ENCODE measurements at regions not wholly inside any gene's neighbourhood (a gene's known extent, or its start where the extent isn't known, plus 50 kb on each side); places are given as distances from the start of the nearest gene placed in this dataset.

GRCh38 chr3:66907136-66907535 is 91.0 kb upstream of the KBTBD8 start:
- TF ChIP-seq, protein P1, sequence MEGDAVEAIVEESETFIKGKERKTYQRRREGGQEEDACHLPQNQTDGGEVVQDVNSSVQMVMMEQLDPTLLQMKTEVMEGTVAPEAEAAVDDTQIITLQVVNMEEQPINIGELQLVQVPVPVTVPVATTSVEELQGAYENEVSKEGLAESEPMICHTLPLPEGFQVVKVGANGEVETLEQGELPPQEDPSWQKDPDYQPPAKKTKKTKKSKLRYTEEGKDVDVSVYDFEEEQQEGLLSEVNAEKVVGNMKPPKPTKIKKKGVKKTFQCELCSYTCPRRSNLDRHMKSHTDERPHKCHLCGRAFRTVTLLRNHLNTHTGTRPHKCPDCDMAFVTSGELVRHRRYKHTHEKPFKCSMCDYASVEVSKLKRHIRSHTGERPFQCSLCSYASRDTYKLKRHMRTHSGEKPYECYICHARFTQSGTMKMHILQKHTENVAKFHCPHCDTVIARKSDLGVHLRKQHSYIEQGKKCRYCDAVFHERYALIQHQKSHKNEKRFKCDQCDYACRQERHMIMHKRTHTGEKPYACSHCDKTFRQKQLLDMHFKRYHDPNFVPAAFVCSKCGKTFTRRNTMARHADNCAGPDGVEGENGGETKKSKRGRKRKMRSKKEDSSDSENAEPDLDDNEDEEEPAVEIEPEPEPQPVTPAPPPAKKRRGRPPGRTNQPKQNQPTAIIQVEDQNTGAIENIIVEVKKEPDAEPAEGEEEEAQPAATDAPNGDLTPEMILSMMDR (IDR thresholded peaks at IDR 0.05) = no peak
- TF ChIP-seq POLR2AphosphoS5 (IDR thresholded peaks at IDR 0.05) (no peak), EP300 (IDR thresholded peaks at IDR 0.05; ENCODE audit: low read depth) (no peak), POLR2A (IDR thresholded peaks at IDR 0.05) (no peak)

Data from transverse colon (tissue), 4 donors.